Ascending aorta (tissue), 2 donors: ENCODE measurements at regions not wholly inside any gene's neighbourhood (a gene's known extent, or its start where the extent isn't known, plus 50 kb on each side); places are given as distances from the start of the nearest gene placed in this dataset.
A peak's percentile ranks its signal among the peaks of the same experiment; 100 is the strongest.

Experiments
- DNase-seq, 2 donors: peaks; one replicate each; pipeline ENCODE4 v3.0.0-alpha.2; 2019; ENCODE audit warnings: low spot score in 2 of 2
- H3K27ac ChIP-seq, 2 donors: fragments of 200-600 bp; sonication (generic); one replicate each; pipeline ENCODE4 v1.5.1; 2016 to 2017; ENCODE audit warnings: mild to moderate bottlenecking in 1 of 2
- H3K27me3 ChIP-seq: fragments of 200-600 bp; sonication (generic); one replicate; pipeline ENCODE4 v1.5.1; 2017
- H3K36me3 ChIP-seq, 2 donors: fragments of 200-600 bp; sonication (generic); one replicate each; pipeline ENCODE4 v1.5.1; 2016
- H3K4me1 ChIP-seq, 2 donors: fragments of 200-600 bp; sonication (generic); one replicate each; pipeline ENCODE4 v1.5.1; 2016 to 2017; ENCODE audit warnings: mild to moderate bottlenecking in 1 of 2
- H3K4me3 ChIP-seq, 2 donors: fragments of 200-600 bp; sonication (generic); one replicate each; pipeline ENCODE4 v1.5.1; 2016 to 2017; ENCODE audit warnings: mild to moderate bottlenecking in 1 of 2
- H3K9me3 ChIP-seq, 2 donors: fragments of 200-600 bp; sonication (generic); one replicate each; pipeline ENCODE4 v1.5.1; 2016
- CTCF ChIP-seq, 3 experiments: fragments of 200-600 bp in 2 of 3; fragments of 450-650 bp in 1 of 3; sonication (generic) in 2 of 3; IDR thresholded peaks; one replicate each; pipeline ENCODE4 v1.5.1; 2016 to 2019; ENCODE audit warnings: antibody characterized with exemption in 3 of 3, mild to moderate bottlenecking in 1 of 3, moderate library complexity in 1 of 3
- intact Hi-C: fragments of 100-400 bp; cut with DNase I; formaldehyde crosslinking; loops from one replicate; pipeline ENCODE4 v1.15.1; 2023

GRCh38 chr3:99396651-99397275 is 241.6 kb upstream of the COL8A1 start:
- no peak for DNase-seq
- Histone ChIP-seq H3K36me3 (no peaks in the 10 kb centered on the region), H3K4me3 (no peak overlapping the region), H3K27me3 (no peaks in the 10 kb centered on the region), H3K9me3 (peaks cover 0 to 7% of the 10 kb centered on the region in 2 donors), H3K27ac (no peak overlapping the region), H3K4me1 (no peaks in the 10 kb centered on the region)
- no peak for TF ChIP-seq CTCF (IDR thresholded peaks at IDR 0.05)
- intact Hi-C loops = no loop called here

- no peak for TF ChIP-seq CTCF (IDR thresholded peaks at IDR 0.05)
- peak overlapping the region in 1 of 2 donors; percentile 3 for H3K27ac ChIP-seq
- H3K27me3 ChIP-seq = no peaks in the 10 kb centered on the region
- no peaks in the 10 kb centered on the region for H3K36me3 ChIP-seq
- DNase-seq = no peak
- intact Hi-C loops = no loop called here
- no peak overlapping the region for H3K4me3 ChIP-seq
- H3K9me3 ChIP-seq = peaks cover 0 to 7% of the 10 kb centered on the region in 2 donors
- no peaks in the 10 kb centered on the region for H3K4me1 ChIP-seq
Observed at GRCh38 chr3:99394831-99395778, 243.3 kb upstream of the COL8A1 start.

GRCh38 chr3:99393961-99394360 is 244.4 kb upstream of the COL8A1 start:
- Histone ChIP-seq H3K9me3 (peaks cover 0 to 7% of the 10 kb centered on the region in 2 donors), H3K4me1 (no peaks in the 10 kb centered on the region), H3K4me3 (no peak overlapping the region), H3K27ac (no peak overlapping the region), H3K27me3 (no peaks in the 10 kb centered on the region), H3K36me3 (no peaks in the 10 kb centered on the region)
- intact Hi-C loops = no loop called here
- no peak for TF ChIP-seq CTCF (IDR thresholded peaks at IDR 0.05)
- no peak for DNase-seq

- no peak for TF ChIP-seq CTCF (IDR thresholded peaks at IDR 0.05)
- Histone ChIP-seq H3K36me3 (no peaks in the 10 kb centered on the region), H3K27ac (no peak overlapping the region), H3K9me3 (no peaks in the 10 kb centered on the region), H3K4me3 (no peak overlapping the region), H3K27me3 (no peaks in the 10 kb centered on the region), H3K4me1 (no peaks in the 10 kb centered on the region)
- intact Hi-C loops = no loop called here
- DNase-seq = no peak
Observed at GRCh38 chr3:99388780-99389179, 249.6 kb upstream of the COL8A1 start.

- H3K27me3 ChIP-seq = no peaks in the 10 kb centered on the region
- no peak for DNase-seq
- intact Hi-C loops = no loop called here
- H3K4me3 ChIP-seq = no peak overlapping the region
- no peak for TF ChIP-seq CTCF (IDR thresholded peaks at IDR 0.05)
- no peak overlapping the region for H3K27ac ChIP-seq
- H3K9me3 ChIP-seq = no peaks in the 10 kb centered on the region
- no peaks in the 10 kb centered on the region for H3K36me3 ChIP-seq
- H3K4me1 ChIP-seq = no peaks in the 10 kb centered on the region
Observed at GRCh38 chr3:99384596-99384995, 253.8 kb upstream of the COL8A1 start.
